CD4-positive, CD25-positive, alpha-beta regulatory T cell (primary cell): ENCODE measurements at regions not wholly inside any gene's neighbourhood (a gene's known extent, or its start where the extent isn't known, plus 50 kb on each side); places are given as distances from the start of the nearest gene placed in this dataset.
"Not testable (repeated sequence)": the region's sequence is repeated elsewhere in the genome, so short reads cannot be mapped to it uniquely, and the experiment has no call there.

Experiments used
- ATAC-seq, 2 donors: fragments of 150-1000 bp; cut with Tn5 transposase; one replicate each; pipeline ENCODE4 v1.10.0; 2021; ENCODE audit warnings: low read depth in 2 of 2, moderate number of reproducible peaks in 2 of 2, moderate library complexity in 1 of 2
- DNase-seq, 3 donors: peaks; one replicate each; pipeline versions ENCODE4 v3.0.0 to v3.0.0-alpha.2; 2012 to 2022; ENCODE audit warnings: mixed read lengths in 1 of 3
- H3K27ac ChIP-seq: one replicate; pipeline ENCODE4 v1.7.0; 2013; ENCODE audit warnings: mild to moderate bottlenecking, low read length; ENCODE audit not compliant: insufficient read depth, poor library complexity, severe bottlenecking
- H3K27me3 ChIP-seq: one replicate; pipeline ENCODE4 v1.7.0; 2013; ENCODE audit warnings: low read length; ENCODE audit not compliant: control insufficient read depth, insufficient read depth
- H3K36me3 ChIP-seq: one replicate; pipeline ENCODE4 v1.7.0; 2013; ENCODE audit warnings: mild to moderate bottlenecking, low read length, moderate library complexity; ENCODE audit not compliant: control insufficient read depth, insufficient read depth
- H3K4me1 ChIP-seq: 2 replicates; pipeline ENCODE4 v1.7.0; 2013; ENCODE audit warnings: mild to moderate bottlenecking, low read length; ENCODE audit not compliant: insufficient read depth, control insufficient read depth, poor library complexity, severe bottlenecking
- H3K4me3 ChIP-seq: one replicate; pipeline ENCODE4 v1.7.0; 2013; ENCODE audit warnings: low read depth, mild to moderate bottlenecking, low read length, moderate library complexity
- H3K9me3 ChIP-seq, 2 experiments: 1 replicate in 1 of 2; 2 replicates in 1 of 2; pipeline ENCODE4 v1.7.0; 2013; ENCODE audit warnings: low read length in 2 of 2, mild to moderate bottlenecking in 1 of 2, moderate library complexity in 1 of 2; ENCODE audit not compliant: control insufficient read depth in 2 of 2
- H3K27ac Mint-ChIP-seq, 3 donors: one replicate each; pipeline ENCODE4 v1.8.0; 2020 to 2022; ENCODE audit warnings: mild to moderate bottlenecking in 3 of 3, mixed read lengths in 3 of 3, moderate library complexity in 2 of 3
- H3K27me3 Mint-ChIP-seq: one replicate; pipeline ENCODE4 v1.8.0; 2022; ENCODE audit warnings: mild to moderate bottlenecking, mixed read lengths
- H3K36me3 Mint-ChIP-seq: one replicate; pipeline ENCODE4 v1.8.0; 2020; ENCODE audit warnings: mixed read lengths
- H3K4me1 Mint-ChIP-seq, 4 donors: one replicate each; pipeline ENCODE4 v1.8.0; 2020 to 2022; ENCODE audit warnings: mixed read lengths in 4 of 4, mild to moderate bottlenecking in 1 of 4
- H3K4me3 Mint-ChIP-seq, 4 donors: one replicate each; pipeline ENCODE4 v1.8.0; 2020 to 2022; ENCODE audit warnings: mild to moderate bottlenecking in 4 of 4, mixed read lengths in 4 of 4, moderate library complexity in 3 of 4
- H3K9me3 Mint-ChIP-seq, 7 donors: one replicate each; pipeline ENCODE4 v1.8.0; 2020 to 2022; ENCODE audit warnings: mixed read lengths in 7 of 7, mild to moderate bottlenecking in 3 of 7, moderate library complexity in 2 of 7

- Mint-ChIP-seq H3K27ac (no peak overlapping the region), H3K4me3 (no peak overlapping the region), H3K9me3 (peaks cover 0 to 3% (median 0%) of the 10 kb centered on the region in 7 donors), H3K36me3 (no peaks in the 10 kb centered on the region), H3K4me1 (peaks cover 0 to 5% (median 0%) of the 10 kb centered on the region in 4 donors), H3K27me3 (no peaks in the 10 kb centered on the region)
- Histone ChIP-seq H3K4me3 (no peak overlapping the region), H3K4me1 (no peaks in the 10 kb centered on the region), H3K9me3 (no peaks in the 10 kb centered on the region), H3K36me3 (no peaks in the 10 kb centered on the region), H3K27me3 (no peaks in the 10 kb centered on the region), H3K27ac (no peak overlapping the region)
- DNase-seq (no peak), ATAC-seq (no peak)
Observed at GRCh38 chr12:69168828-69169227, 70.5 kb upstream of the CPSF6 start.

DNA sequence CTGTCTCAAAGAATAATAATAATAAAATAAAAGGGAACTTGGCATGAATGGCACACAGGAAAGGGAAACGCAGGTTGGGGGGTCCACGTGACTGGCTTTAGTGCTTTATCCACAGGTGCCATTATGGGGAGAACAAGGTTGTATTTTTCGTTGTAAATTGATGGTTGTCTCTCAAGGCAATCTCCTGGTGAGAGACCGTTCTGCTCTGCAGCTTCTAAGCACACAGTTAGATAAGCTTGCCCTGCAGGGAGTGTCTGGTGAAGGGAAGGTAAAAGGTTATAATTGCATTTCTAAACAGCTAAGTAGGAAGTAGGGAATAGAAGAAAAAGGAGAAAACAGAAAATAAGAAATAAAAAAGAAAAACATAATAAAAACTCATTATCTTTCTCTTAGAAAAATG is 69.1 kb upstream of the CPSF6 start:
- Histone ChIP-seq H3K9me3 (no peaks in the 10 kb centered on the region), H3K36me3 (no peaks in the 10 kb centered on the region), H3K27me3 (no peaks in the 10 kb centered on the region), H3K27ac (no peak overlapping the region), H3K4me3 (no peak overlapping the region), H3K4me1 (no peaks in the 10 kb centered on the region)
- no peak overlapping the region for H3K4me3 Mint-ChIP-seq
- no peaks in the 10 kb centered on the region for H3K36me3 Mint-ChIP-seq
- H3K27me3 Mint-ChIP-seq, result no peaks in the 10 kb centered on the region
- no peak for ATAC-seq
- H3K4me1 Mint-ChIP-seq, result peaks cover 0 to 5% (median 0%) of the 10 kb centered on the region in 4 donors
- DNase-seq, result no peak
- H3K27ac Mint-ChIP-seq, result peak overlapping the region in 1 of 3 donors; percentile 6
- H3K9me3 Mint-ChIP-seq, result peaks cover 0 to 2% (median 0%) of the 10 kb centered on the region in 7 donors

- H3K4me1 ChIP-seq, result no peaks in the 10 kb centered on the region
- H3K36me3 Mint-ChIP-seq, result no peaks in the 10 kb centered on the region
- no peak overlapping the region for H3K4me3 ChIP-seq
- peaks cover 0 to 5% (median 0%) of the 10 kb centered on the region in 4 donors for H3K4me1 Mint-ChIP-seq
- no peaks in the 10 kb centered on the region for H3K36me3 ChIP-seq
- DNase-seq (no peak), ATAC-seq (no peak)
- no peak overlapping the region for H3K4me3 Mint-ChIP-seq
- no peaks in the 10 kb centered on the region for H3K27me3 Mint-ChIP-seq
- no peaks in the 10 kb centered on the region for H3K27me3 ChIP-seq
- no peaks in the 10 kb centered on the region for H3K9me3 ChIP-seq
- H3K27ac Mint-ChIP-seq, result no peak overlapping the region
- H3K9me3 Mint-ChIP-seq, result no peaks in the 10 kb centered on the region
- H3K27ac ChIP-seq, result no peak overlapping the region
Observed at GRCh38 chr12:69171881-69172280, 67.5 kb upstream of the CPSF6 start.

DNA sequence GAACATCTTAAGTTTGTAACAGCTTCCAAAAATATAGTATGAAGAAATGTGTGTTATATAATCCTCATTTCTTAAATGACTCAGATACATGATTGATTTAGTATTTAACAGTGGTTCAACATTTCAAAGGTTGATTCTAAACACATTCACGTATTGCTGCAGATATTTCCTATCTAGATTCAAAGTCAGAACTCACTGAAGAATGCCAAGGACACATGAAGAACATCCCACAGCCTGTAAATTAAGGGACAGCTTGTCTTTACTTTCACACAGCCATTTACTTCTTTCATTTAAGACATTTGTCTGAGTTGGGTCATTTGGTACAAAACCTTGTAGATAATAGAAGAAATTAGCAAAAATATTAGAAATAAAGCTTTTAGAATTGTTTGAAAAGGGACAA is 66.9 kb upstream of the CPSF6 start:
- Mint-ChIP-seq H3K4me3 (no peak overlapping the region), H3K4me1 (peaks cover 0 to 5% (median 0%) of the 10 kb centered on the region in 4 donors), H3K36me3 (no peaks in the 10 kb centered on the region), H3K27me3 (no peaks in the 10 kb centered on the region), H3K27ac (no peak overlapping the region), H3K9me3 (no peaks in the 10 kb centered on the region)
- no peaks in the 10 kb centered on the region for H3K4me1 ChIP-seq
- H3K36me3 ChIP-seq, result no peaks in the 10 kb centered on the region
- no peak for ATAC-seq
- H3K27me3 ChIP-seq, result no peaks in the 10 kb centered on the region
- no peaks in the 10 kb centered on the region for H3K9me3 ChIP-seq
- no peak overlapping the region for H3K4me3 ChIP-seq
- no peak overlapping the region for H3K27ac ChIP-seq
- no peak for DNase-seq

GRCh38 chr12:69173368-69173767 is 66.0 kb upstream of the CPSF6 start:
- H3K27me3 Mint-ChIP-seq, result no peaks in the 10 kb centered on the region
- ATAC-seq, result no peak
- peak overlapping the region in 1 of 3 donors; percentile 25 for H3K27ac Mint-ChIP-seq
- DNase-seq, result no peak
- no peaks in the 10 kb centered on the region for H3K36me3 Mint-ChIP-seq
- no peak overlapping the region for H3K4me3 Mint-ChIP-seq
- H3K36me3 ChIP-seq, result no peaks in the 10 kb centered on the region
- H3K4me3 ChIP-seq, result no peak overlapping the region
- peaks cover 0 to 2% (median 0%) of the 10 kb centered on the region in 7 donors for H3K9me3 Mint-ChIP-seq
- no peaks in the 10 kb centered on the region for H3K9me3 ChIP-seq
- H3K27ac ChIP-seq, result no peak overlapping the region
- H3K4me1 Mint-ChIP-seq, result peaks cover 0 to 5% (median 0%) of the 10 kb centered on the region in 4 donors
- H3K27me3 ChIP-seq, result no peaks in the 10 kb centered on the region
- no peaks in the 10 kb centered on the region for H3K4me1 ChIP-seq

GRCh38 chr12:69179786-69180185 is 59.6 kb upstream of the CPSF6 start:
- Histone ChIP-seq H3K27ac (no peak overlapping the region), H3K4me3 (no peak overlapping the region), H3K27me3 (no peaks in the 10 kb centered on the region), H3K4me1 (no peaks in the 10 kb centered on the region), H3K36me3 (no peaks in the 10 kb centered on the region), H3K9me3 (no peaks in the 10 kb centered on the region)
- H3K27me3 Mint-ChIP-seq, result peaks cover 4% of the 10 kb centered on the region
- H3K27ac Mint-ChIP-seq, result no peak overlapping the region
- ATAC-seq, result no peak
- H3K36me3 Mint-ChIP-seq, result no peaks in the 10 kb centered on the region
- H3K4me1 Mint-ChIP-seq, result no peaks in the 10 kb centered on the region
- H3K4me3 Mint-ChIP-seq, result no peak overlapping the region
- DNase-seq, result no peak
- H3K9me3 Mint-ChIP-seq, result peaks cover 0 to 3% (median 2%) of the 10 kb centered on the region in 7 donors

DNA sequence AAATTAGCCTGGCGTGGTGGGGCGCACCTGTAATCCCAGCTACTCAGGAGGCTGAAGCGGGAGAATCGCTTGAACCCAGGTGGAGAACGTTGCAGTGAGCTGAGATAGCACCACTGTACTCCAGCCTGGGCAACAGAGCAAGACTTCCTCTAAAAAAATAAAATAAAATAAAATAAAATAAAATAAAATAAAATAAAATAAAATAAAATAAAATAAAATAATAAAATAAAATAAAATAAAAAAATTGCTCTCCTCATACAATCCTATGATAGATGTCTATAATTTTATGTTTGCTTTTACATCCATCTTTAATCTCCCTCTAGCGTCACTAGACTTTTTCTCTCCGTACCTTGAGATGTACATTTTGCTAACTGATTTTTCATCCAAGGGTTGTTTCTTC is 51.8 kb upstream of the CPSF6 start:
- not testable (repeated sequence) for H3K4me3 ChIP-seq, H3K36me3 Mint-ChIP-seq, H3K27me3 Mint-ChIP-seq, DNase-seq, H3K27ac ChIP-seq, H3K4me1 Mint-ChIP-seq, H3K27me3 ChIP-seq, H3K27ac Mint-ChIP-seq, H3K4me3 Mint-ChIP-seq, H3K9me3 ChIP-seq, H3K4me1 ChIP-seq, ATAC-seq, H3K36me3 ChIP-seq
- H3K9me3 Mint-ChIP-seq, result peaks cover 0 to 18% (median 5%) of the 10 kb centered on the region in 7 donors

DNA sequence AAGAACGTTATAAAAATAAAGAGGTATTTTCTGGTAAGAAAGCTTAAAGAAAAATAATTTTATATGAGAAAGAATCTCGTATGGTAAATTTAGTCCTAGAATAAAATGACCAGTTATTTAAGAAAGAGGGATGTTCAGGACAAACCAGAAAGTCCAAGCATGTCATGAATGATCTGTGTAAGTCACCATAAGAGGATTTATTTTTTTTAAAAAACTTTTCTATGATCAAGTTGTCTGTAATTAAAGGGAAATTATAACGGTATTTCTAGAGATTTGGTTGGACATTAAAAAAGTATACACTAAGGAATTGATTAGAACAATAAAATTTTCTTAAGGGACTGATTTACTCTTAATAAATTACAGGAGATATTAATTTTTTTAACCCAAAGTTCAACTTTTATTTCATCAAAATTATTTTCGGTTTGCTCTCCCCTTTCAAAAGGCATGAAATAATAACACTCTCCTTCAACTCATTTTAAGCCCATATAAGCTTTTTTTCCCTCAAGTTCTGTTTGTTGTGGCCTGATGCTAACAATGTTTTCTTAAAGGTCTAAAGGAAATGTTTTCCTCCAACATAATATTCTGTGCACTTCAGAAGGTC is 49.9 kb upstream of the CPSF6 start:
- peaks cover 0 to 19% (median 5%) of the 10 kb centered on the region in 7 donors for H3K9me3 Mint-ChIP-seq
- H3K4me1 Mint-ChIP-seq, result no peaks in the 10 kb centered on the region
- H3K27ac Mint-ChIP-seq, result no peak overlapping the region
- no peaks in the 10 kb centered on the region for H3K27me3 ChIP-seq
- no peak for ATAC-seq
- no peaks in the 10 kb centered on the region for H3K36me3 Mint-ChIP-seq
- no peaks in the 10 kb centered on the region for H3K4me1 ChIP-seq
- peaks cover 7 to 8% of the 10 kb centered on the region in 2 experiments for H3K9me3 ChIP-seq
- H3K36me3 ChIP-seq, result no peaks in the 10 kb centered on the region
- no peak for DNase-seq
- H3K4me3 ChIP-seq, result no peak overlapping the region
- no peaks in the 10 kb centered on the region for H3K27me3 Mint-ChIP-seq
- no peak overlapping the region for H3K27ac ChIP-seq
- H3K4me3 Mint-ChIP-seq, result no peak overlapping the region
